GM21717 (cell line): ENCODE measurements at regions not wholly inside any gene's neighbourhood (a gene's known extent, or its start where the extent isn't known, plus 50 kb on each side); places are given as distances from the start of the nearest gene placed in this dataset.
"Not testable (repeated sequence)": the region's sequence is repeated elsewhere in the genome, so short reads cannot be mapped to it uniquely, and the experiment has no call there.

Experiments
- ATAC-seq: cut with Tn5 transposase; IDR thresholded peaks from one replicate; pipeline ENCODE4 v1.9.1; 2021; ENCODE audit warnings: mild to moderate bottlenecking, moderate library complexity; ENCODE audit not compliant: unreplicated experiment

- ATAC-seq: no peak
Observed at GRCh38 chr3:150303768-150304167, 104.3 kb upstream of the TSC22D2 start.

- no peak for ATAC-seq
Observed at GRCh38 chr3:150302246-150302645, 105.9 kb upstream of the TSC22D2 start.

- no peak for ATAC-seq
Observed at GRCh38 chr3:150300852-150301517, 107.1 kb upstream of the TSC22D2 start.

GRCh38 chr3:150300388-150300787 is 107.7 kb upstream of the TSC22D2 start:
- no peak for ATAC-seq

DNA sequence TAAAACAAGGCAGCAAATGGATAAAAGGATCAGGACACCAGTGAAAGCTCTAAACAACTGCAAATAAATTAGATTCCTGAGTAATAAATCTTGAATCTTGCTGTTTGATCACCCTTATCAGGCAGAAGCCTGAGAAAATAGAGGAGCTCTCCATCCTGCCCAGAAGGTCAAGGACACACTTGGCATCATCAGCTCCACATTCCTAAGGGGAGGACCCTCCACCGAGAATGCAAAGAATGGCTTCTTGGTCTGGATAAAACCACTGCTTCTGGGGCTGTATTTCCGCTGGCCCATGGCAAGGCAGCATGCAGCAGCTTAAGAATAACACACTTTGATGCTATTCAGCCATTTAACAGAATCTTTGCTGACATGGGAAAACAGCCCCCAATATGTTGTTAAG is 108.9 kb upstream of the TSC22D2 start:
- ATAC-seq: no peak

- ATAC-seq: no peak
Observed at GRCh38 chr3:150296966-150297365, 111.1 kb upstream of the TSC22D2 start.

DNA sequence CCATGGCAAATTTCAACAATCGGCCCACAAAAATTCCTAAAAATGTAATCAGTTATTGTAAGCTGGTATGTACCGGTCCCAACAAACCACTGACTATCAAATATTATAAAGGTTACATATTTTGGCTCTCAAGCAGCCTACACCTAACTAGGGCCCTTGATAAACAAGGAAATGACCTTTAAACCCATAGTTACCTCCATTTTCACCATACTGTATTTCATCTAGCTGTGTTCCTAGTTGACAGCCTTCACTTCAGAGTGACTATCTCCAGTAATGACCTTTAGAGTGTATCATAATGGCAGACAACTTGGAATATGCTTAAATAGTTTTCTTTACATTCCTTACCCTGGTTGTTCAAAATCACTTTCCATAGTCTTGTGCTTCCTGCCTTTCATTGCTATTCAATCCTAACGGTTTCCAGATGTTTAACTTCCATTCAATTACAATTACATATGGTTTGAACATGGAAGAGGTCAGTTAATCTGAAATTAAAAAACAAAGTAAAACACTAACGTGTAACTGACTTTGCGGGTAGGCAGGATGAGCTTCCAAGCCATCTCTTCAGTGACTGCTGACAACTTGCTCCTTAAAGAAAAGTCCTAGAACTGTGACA is 111.9 kb upstream of the TSC22D2 start:
- ATAC-seq: no peak

- ATAC-seq: no peak
Observed at GRCh38 chr3:150293401-150294001, 114.6 kb upstream of the TSC22D2 start.

- ATAC-seq: no peak
Observed at GRCh38 chr3:150292891-150293290, 115.2 kb upstream of the TSC22D2 start.

- ATAC-seq: no peak
Observed at GRCh38 chr3:150291515-150291914, 116.6 kb upstream of the TSC22D2 start.

DNA sequence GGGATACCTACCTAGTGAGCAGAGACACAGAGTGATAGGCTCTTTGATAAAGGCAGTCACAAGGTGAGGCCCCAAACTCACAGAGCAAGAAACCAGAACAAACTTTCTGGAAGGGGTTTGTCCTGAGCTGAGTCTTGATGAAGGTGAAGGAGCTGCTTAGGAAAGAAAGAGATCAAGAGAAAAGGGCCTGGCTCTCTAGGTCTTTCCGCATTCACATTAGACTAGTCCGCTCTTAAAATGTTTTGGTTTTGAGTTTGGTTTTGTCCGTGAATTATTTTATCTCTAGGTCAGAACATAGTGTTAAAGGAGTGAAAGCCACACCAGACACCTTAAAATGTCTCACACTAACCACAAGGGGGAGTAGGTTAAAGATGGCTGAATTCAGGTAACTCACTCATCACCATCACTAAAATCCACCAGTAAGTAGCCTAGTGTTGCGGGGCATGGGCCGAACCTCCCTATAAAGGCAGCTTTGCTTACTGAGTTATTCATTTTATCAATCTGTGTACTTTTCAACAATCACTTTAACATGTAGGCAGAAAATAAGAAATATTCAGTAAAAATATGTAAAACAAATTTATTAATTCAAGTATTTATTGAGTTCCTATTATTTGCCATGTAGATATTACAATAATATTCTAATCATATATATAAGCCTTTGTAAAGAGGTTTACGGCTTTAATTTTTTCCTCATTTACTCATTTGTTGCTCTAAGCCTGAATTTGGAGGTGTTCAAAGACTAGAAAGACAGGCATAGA is 121.5 kb upstream of the TSC22D2 start:
- ATAC-seq: peak; percentile 82

DNA sequence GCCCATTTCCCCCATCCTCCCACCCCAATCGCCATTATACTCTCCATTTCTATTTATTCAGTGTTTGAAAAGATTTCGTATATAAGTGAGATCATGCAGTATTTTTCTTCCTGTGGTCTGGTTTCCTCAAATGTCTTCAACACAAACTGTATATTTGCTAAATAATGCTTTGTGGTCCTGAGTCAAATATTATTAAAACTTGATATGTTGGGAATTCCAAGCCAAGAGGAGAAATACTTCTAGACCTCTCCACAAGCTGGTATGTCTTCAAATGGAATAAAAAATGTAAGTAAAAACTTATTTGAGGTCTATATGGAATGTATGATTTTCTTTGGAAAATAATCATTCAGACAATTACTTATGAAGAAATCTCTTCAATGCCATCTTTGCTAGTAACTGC is 122.5 kb upstream of the TSC22D2 start:
- no peak for ATAC-seq

DNA sequence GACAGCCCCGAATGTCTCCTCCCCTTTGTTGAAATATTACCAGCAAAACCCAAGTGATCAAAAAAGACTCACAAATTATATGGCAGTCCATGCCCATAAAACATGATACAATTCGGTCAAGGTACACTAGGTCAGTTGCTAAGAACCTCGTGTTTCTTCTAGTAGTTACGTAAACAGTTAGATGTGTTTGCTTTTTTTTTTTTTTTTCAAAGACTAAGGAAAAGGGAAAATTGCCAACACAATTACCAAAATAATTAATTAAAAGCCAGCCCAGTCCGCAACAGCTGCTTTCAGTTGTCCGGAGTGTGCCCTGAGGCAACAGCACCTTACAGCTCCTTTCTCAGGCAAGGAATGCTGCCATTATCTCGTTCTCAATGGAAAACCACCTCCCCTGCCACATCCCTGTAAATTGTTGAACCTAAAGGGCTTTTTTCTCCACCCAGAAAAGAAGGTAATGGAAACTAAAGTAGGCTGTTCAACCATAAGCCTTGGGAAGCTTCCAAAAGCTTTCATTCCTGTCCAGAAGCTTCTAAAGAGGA is 129.2 kb upstream of the TSC22D2 start:
- ATAC-seq: no peak

DNA sequence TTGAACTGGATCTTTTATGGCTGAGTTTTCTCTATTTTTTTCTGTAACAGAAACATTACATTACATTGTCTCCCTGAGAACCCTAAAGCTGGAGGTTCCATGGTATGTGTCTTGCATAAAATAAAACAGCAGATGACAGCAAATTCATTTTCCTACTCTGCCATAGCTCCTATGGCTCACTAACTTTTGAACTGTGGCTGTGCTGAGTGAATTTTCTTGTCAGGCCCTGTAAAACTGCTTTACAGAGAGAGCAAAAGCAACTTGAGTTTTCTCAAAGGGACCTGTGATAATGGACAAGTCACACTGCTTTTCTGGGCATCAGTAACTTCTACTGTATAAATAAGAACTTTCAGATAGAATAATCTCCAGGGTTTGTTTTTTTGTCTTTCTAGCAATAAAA is 129.9 kb upstream of the TSC22D2 start:
- ATAC-seq: no peak

DNA sequence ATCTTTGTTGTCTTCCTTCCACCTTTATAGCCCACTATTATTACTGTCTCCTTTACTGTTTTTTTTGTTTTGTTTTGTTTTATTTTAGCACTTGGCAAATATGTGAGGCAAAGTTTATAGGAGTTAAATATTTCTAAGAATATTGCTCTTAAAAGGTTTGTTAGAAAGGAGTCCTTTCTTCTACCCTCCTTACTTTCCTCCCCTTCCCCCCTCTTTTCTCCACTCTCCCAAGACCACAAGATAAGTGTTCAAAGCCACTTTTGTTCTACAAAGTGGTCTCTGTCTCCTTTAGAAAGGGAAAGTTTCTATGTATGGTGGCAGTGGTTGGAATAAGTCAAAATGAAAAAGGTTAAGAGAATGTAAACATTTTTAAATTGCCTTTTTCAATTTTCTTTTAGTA is 130.7 kb upstream of the TSC22D2 start:
- no peak for ATAC-seq

DNA sequence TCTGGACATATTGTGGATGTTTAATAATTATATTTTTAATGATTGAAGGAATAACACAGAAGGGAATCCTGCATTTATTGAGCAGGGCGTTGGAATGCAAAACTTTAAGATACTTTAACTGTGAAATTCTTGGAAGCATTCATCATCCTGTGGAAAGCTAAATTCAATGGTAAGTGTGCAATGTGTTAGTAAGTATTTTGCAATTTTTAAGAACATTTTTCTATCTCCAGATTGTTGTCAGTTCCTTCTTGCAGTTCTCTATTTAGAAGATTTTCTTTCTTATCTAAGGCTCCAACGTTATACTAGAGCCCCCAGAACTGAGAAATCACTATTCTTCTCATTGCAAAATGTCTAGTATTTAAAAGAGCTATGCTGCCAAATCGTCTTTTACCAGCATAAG is 132.2 kb upstream of the TSC22D2 start:
- ATAC-seq: no peak

DNA sequence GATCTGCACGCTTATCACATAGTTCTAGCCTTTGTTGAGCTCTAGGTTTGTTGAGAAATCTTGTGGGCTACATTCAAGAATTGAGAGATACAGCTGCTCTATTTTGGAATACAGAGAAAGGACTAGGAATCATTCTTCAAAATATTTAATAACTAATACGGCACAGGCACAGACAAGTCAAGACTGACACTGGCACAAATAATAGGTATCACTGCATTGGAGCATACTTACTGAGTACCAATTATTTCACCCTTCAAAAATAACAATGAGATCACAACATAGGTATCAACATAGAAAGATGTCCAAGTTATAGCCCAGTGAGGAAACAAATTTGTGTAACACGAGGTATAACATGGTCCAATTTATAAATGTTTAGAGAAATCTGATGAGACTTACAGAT is 133.7 kb upstream of the TSC22D2 start:
- no peak for ATAC-seq

DNA sequence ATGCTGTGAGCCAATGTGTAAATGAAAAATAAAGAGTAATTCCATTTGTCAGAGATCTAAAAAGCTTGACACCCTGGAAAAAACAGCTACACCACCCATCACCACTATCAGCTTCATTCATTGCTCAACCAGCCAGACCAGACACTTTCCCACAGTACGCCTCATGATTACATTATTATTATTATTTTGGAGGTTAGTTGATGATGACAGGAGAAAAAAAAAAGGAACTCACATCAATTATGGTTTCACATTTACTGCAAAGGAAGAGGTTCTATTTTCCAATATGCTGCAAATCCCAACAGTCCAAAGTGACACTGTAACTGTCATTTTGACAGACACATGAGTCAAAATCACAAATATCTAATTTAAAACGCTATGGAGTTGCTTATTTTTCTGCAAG is 134.7 kb upstream of the TSC22D2 start:
- no peak for ATAC-seq

DNA sequence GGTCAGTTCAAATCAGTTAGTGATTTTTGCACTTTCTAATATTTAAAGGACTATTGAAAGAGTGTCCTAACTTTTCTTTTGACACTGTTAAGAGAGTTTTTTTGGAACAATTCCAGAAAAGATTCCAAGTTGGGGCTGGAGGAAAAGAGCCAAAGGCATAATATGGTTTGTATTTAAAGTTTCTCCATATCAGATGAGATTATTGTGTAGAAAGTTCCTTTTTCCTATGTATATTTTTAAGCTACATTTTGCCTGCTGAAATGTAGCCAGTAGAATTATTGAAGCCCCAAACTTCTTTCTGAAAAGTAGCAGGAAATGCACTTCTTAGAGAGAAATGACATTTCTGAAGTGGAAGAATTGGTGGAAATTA is 136.5 kb upstream of the TSC22D2 start:
- ATAC-seq: no peak

DNA sequence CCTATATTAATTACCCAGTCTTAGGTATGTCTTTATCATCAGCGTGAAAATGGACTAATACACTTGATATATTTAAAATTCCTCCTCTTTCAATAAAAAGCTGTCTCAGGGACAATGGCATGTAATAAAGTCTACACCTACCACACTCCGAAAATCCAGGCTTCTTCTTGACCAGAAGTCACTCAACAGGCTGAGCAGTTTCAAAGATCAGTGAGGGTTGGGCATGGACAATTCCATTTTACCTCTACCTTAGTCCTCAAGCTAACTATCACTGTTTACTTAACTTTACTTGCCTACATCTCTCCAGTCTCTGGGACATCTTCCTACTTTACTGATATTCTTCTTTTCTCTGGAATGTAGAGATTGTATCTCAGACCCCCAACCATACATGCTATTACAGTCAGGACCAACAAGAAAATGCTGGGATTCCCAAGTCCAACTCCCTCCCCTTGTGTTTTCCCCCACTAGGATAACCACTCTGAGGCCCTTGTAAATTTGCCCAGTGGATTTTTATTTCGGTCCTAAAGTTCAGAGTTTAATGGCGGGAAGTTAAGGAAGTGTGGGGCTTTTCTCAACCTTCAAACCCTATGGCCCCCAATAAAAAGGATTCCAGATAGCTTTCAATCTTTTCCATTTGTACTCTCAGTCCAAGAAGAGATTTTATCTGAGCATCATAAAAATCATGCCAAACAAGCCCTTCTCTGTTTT is 137.1 kb upstream of the TSC22D2 start:
- ATAC-seq: no peak

- not testable (repeated sequence) for ATAC-seq
Observed at GRCh38 chr3:150270444-150270843, 137.7 kb upstream of the TSC22D2 start.
